ENCODE measurements at regions not wholly inside any gene's neighbourhood (a gene's known extent, or its start where the extent isn't known, plus 50 kb on each side); places are given as distances from the start of the nearest gene placed in this dataset.

GRCh38 chr3:34183114-34183513 is 384.7 kb downstream of the PDCD6IP start:
- DNase-seq (ENCODE audit: low read depth, low spot score) = no peak

DNA sequence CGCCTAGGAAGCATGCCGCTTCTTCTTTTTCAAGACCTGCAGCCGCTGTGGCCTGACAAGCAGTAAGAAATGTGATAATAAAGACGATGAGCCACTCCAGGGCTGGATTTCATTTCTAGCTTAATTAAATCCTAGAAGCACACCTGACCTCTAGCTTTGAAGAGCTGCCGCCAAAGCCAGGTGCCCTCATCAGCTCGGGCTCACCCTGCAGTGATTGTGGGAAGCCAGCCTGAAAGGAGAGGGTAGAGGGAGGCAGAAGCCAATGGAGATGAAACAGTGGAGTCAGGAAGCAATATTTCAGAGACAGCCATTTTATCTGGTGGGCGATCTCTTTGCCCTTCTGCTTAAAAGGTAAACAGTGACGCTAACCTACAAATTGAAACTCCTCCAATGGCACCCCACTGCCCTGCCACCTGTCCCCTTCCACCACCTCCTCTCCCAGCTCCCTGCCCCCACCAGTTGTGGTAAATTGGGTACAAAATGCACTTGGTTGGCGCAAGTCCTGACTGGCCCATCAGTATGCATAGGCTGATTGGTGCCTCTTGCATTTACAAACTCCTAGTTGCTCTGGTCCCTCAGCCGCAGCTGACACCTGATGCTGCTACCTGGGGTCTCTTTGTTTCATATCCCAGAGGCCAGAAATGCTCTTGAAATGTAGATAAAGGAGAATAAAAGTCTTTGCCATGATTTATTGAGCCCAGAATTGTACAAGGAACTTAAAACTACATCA is 385.3 kb downstream of the PDCD6IP start:
- DNase-seq (ENCODE audit: low read depth, low spot score) = no peak

DNA sequence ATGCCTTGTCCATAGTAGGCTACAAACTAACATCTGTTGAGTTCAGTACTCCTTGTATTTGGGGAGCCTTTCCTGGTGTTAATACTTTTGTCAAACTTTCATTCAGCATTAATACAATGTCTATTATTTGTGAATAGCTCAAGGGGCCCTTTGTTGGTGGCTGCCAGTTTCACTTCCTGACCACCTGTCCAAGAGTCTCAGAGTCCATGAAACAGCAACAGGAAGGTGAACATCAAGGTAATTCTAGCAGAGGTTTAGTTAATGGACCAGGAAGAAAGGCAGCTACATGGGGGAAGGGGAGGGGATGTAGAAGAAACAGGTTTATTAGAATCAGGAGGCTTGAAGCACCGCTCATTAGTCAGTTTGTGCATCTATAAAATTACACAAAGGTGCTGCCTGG is 386.9 kb downstream of the PDCD6IP start:
- DNase-seq (ENCODE audit: low read depth, low spot score) = no peak

DNA sequence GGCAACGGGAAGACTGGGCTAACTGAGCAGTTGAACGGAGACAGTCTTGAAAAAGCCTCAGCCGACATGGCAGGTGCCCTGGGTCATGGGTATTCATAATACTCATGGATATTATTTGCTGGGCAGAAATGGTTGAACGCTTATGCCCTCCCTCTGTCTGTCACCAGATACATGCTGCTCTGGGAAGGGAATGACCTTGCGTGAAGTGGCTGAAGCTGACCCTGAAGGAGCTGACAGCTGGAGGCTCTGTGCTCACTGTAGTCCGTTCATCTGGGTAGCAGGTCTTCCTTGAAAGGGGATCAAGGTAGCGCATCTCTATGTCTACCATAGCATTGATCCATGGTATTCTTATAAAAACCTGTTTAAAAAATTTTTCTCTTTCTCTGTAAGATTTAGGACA is 390.7 kb downstream of the PDCD6IP start:
- no peak for DNase-seq (ENCODE audit: low read depth, low spot score)

DNA sequence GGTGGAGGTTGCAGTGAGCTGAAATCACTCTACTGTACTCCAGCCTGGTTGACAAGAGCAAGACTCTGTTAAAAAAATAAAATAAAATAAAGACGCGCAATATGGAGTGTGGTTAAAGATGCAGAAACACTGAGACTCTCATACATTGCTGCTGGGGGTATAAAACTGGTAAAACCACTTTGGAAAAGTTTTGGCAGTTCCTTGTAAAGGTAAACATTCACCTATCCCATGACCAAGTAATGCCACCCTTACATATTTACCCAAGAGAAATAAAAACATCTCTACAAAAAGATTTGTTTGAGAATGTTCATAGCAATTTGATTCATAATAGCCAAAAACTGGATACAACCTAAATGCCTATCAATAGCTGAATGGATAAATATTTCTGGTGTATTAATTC is 398.5 kb downstream of the PDCD6IP start:
- DNase-seq (ENCODE audit: low read depth, low spot score) = no peak

DNA sequence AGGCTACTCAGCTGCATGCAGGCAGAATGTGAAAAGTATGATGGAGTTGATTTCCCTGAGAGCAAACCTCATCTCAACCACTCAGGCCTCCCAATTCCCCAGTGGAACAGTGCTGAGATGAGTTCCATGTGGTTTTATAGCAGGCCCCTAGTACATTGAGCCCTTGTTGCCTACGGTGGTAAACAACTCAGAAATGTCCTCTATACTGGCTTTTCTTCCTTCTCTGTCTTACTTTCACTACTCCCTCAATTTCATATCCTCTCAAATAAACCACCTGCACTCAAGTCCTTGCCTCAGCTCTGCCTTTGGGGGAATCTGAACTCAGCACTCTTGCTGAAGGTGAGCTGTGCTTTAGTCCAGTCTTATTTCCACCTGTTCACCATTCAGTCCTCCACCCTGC is 399.9 kb downstream of the PDCD6IP start:
- no peak for DNase-seq (ENCODE audit: low read depth, low spot score)

DNA sequence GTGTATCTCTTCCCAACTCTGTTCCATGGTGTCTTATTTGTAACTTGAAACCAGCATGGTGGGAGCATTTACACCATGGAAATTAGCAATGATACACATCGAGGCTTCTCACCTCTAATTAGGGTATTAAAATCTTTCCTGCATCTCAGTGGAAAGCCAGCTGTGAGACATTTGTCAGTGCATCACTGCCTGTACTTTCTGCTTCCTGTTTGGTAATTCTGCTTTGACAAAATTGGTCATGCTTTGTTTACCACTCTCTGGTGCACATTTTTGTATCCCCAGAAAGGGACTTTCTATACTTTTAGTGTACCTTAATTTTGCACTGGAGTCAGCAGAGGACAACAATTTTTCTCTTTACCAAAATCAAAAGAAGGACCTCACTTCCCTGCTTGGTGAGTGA is 402.1 kb downstream of the PDCD6IP start:
- DNase-seq (ENCODE audit: low read depth, low spot score) = no peak

GRCh38 chr3:34202975-34203374 is 404.5 kb downstream of the PDCD6IP start:
- DNase-seq (ENCODE audit: low read depth, low spot score) = no peak

DNA sequence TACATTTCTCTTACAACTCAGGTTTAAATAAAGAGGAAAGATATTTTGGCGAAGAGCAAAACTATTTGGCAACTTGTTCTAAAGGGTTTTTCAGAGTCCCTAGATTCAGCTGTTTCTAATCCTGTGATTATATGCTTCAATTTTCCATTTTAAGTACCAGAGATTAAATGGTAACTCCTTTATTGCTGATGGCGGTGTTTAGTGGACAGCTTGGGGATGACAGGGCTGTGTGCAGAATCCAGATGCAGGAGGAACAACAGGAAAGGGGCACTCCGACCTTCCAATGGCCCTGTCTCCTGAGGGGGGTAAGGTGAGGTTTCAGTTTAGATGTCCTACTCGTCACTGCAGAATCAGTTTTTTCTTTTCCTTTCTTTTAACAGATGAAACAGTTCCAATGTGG is 405.0 kb downstream of the PDCD6IP start:
- no peak for DNase-seq (ENCODE audit: low read depth, low spot score)

DNA sequence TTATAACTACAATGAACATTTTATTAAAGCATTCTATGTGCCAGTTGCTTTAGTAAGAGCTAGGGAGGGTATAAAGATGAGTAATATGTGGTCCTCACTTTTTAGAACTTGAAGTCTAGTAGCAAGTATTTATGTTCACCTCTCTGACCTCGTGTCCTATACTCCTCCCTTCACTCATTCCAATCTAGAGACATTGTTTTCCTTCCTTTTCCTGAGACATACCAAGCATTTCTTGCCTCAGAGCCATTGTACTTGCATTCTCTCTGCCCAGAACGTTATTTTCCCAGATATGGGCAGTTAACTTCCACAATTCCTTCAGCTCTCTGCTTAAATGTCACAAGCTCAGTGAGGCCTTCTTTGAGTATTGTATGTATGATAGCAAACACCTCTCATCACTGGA is 408.6 kb downstream of the PDCD6IP start:
- no peak for DNase-seq (ENCODE audit: low read depth, low spot score)

DNA sequence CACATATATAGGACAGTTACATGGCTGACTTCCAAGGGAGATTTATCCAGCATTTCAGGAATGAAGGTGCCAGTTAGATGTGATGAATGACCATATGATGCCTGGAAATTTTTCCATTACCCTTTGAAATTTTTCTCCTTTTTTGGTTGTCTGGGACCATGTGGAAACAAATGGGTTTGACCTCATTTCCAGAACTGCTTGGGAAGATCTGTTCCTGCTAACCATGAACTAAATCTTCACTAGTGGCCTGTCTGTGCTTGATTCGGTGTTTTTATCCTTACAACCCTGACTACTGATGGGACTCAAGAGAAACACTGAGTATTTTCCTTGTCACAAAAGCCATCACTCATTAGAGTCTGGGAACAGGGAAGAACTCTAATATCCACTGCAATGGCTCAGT is 409.4 kb downstream of the PDCD6IP start:
- DNase-seq (ENCODE audit: low read depth, low spot score) = no peak

GRCh38 chr3:34212175-34212574 is 413.7 kb downstream of the PDCD6IP start:
- no peak for DNase-seq (ENCODE audit: low read depth, low spot score)

DNA sequence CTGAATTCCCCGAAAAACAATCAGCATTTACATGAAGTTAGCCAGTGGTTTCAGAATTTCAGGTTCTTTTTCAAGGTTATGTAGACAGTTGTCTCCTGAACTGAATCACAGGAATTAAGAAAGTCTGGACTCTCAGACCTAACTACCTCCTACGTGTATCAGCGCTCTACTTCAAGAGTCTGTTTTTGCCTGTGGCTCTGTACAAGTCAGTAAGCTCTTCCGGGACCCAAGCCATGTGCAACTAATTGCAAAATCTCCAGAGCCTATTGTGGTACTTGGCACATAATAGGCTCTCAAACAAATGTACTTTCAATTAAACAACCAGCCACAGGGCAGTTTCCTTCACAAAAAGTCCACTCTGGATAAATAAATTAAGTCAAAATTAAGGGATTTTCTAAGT is 414.2 kb downstream of the PDCD6IP start:
- no peak for DNase-seq (ENCODE audit: low read depth, low spot score)

- DNase-seq (ENCODE audit: low read depth, low spot score) = no peak
Observed at GRCh38 chr3:34213478-34213877, 415.0 kb downstream of the PDCD6IP start.

DNA sequence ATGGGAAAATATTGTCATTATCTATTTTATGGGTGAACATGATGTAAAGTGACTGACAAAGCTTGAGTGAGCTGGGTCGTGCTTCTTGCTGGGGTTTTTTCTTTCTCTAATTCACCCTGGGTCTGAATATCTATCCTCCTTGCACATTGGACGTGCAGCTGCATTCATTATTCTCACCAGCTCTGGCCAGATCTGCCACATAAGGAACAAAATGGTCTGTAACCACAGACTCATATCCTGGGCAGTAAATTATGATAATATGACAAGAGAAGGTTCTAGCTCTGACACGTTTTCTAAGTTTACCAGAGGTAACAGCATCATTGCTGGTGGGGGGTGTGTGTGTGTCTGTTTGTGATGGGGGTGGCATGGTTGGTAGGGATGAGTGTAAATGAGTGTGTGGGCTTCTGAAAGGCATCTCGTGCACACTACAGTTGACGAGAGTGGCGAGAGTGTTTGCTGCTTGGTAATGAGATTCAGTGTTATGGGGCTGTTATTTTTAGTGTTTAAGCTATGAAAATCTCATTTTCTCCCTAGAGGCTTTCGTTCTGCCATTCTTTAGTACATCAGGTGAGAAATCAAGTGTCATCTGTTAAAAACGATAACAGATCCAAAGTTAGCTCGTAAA is 418.4 kb downstream of the PDCD6IP start:
- DNase-seq (ENCODE audit: low read depth, low spot score) = no peak

DNA sequence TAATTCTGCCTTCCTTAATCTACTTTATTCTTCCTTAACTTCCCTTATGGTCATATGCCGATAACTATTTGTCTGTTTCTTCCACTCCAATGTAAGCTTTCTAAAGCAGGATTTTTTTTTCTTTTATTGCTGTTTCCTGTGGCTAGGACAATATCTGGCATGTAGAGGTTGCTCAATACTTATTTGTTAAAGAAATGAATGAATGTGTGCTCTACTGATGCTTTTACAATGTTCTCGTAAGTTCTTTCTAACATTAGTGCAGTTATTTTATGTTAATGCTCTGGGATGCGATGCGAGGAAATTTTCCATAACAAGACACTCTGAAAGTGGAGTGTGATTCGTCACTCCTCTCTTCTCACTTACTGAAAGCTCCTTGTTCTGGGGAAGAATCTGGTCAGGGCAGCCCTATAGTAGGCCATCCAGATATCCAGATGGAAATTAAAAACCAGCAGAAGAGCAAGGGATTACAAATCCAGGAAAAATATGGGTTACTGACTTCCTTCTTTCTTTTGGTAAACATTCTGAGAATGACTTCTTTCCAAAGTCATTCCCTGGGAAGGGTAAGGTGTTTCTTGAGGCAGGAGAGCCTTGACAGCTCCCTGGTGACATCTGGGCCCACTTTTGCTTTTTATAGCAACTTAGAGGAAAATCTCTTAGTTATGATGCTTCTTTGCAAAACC is 420.4 kb downstream of the PDCD6IP start:
- DNase-seq (ENCODE audit: low read depth, low spot score) = no peak

DNA sequence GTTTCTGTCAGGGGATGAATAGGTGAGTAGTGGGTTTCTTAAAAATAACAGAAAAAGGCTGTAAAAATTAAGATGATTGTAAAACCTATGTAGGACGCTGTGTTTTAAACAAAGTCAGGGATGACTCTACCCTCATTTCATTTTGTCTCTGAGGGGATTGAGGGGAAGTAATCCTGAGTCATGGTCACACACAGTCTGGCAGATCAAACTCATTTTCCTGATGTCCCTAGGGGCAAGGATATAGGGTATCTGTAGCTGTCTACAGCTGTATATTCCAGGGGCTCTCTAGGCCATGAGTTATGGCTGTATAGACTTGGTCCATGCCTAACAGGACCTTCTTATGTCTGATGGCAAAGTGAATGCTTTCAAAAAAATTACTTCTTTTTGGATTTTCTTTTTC is 421.1 kb downstream of the PDCD6IP start:
- DNase-seq (ENCODE audit: low read depth, low spot score) = no peak

DNA sequence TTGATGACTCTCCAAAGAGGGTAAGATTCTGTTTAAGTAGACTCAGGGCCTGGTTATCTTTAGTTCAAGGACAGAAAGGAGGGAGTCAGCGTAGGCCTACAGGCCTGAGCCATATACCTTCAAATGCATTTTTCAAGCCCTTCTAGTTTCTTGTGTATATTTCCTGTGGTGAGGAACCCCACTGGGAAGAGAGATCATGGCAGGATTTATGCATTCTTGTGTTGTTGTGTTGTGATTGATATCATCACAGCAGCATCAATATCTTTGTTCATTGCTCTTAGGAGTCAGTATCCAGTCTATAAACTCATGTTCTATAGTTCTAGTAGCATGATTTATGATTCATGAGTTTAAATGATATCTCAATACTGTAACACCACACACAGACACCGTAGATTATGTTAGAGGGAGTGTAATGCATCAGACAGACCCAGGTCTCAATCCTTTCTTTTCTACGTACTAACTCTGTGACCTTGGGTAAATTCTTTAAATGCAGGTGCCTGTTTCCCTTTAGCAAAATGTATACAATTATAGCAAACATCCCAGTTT is 427.5 kb downstream of the PDCD6IP start:
- DNase-seq (ENCODE audit: low read depth, low spot score) = no peak

DNA sequence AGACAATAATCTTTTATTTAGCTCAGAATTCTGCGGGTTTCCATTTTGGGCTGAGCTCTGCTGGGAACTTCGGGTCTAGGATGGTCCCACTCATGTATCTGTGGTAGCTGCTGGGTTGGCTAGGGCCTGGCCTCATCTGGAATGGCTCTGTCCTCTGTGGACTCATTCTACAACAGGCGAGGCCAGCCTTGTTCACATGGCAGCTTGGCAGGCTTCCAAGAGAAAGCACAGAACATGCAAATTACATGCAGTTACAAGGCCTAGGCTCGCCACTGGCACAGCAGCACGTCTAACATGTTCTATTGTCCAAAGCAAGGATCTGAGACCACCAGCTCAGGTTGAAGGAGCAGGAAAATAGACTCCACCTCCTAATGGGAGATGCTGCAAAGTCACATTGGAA is 431.4 kb downstream of the PDCD6IP start:
- DNase-seq (ENCODE audit: low read depth, low spot score) = no peak

- DNase-seq (ENCODE audit: low read depth, low spot score) = no peak
Observed at GRCh38 chr3:34235096-34235495, 436.7 kb downstream of the PDCD6IP start.

- no peak for DNase-seq (ENCODE audit: low read depth, low spot score)
Observed at GRCh38 chr3:34237946-34238345, 439.5 kb downstream of the PDCD6IP start.

GRCh38 chr3:34238407-34238806 is 440.0 kb downstream of the PDCD6IP start:
- no peak for DNase-seq (ENCODE audit: low read depth, low spot score)

DNA sequence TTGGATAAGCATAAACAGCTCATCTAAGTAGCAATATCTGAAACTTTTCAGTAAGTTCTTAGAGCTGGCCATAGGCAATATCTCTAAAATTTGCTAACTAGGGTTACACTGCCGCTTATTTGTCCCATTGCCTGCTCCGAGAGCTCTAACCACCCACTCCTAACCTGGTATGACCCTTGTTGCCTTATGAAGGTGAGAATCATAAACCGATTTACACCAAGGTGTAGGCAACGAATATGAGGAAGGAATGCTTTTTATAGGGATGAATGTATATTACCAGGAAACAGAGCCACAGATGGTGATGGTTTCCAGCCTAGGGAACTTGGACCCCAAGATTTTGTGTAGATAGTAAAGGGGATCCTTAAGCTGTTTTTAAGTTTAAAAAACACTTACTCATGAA is 440.9 kb downstream of the PDCD6IP start:
- no peak for DNase-seq (ENCODE audit: low read depth, low spot score)
